Panc1 (cell line): ENCODE measurements at regions not wholly inside any gene's neighbourhood (a gene's known extent, or its start where the extent isn't known, plus 50 kb on each side); places are given as distances from the start of the nearest gene placed in this dataset.

Source experiments
- ATAC-seq: fragments of 200-7000 bp; cut with Tn5 transposase; 2 replicates; pipeline ENCODE4 v1.9.1; 2020; ENCODE audit warnings: mild to moderate bottlenecking, moderate library complexity
- BruUV-seq: library from RNA; stranded (reverse); fragments of 400-500 nt; replicated peaks from 2 replicates; lab custom pipeline; 2021; lab: Mats Ljungman, UMichigan
- CTCF ChIA-PET: fragments of 300-600 bp; sonication (Branson Sonifier 250); formaldehyde crosslinking; loops from one replicate; lab custom pipeline; 2022; ENCODE audit warnings: antibody characterized with exemption; lab: Charles Lee
- POLR2A ChIA-PET: fragments of 300-600 bp; sonication (Branson Sonifier 250); formaldehyde crosslinking; loops from one replicate; lab custom pipeline; 2022; ENCODE audit warnings: antibody characterized with exemption; lab: Charles Lee
- DNase-seq: peaks from one replicate; pipeline ENCODE4 v3.0.0-alpha.2; 2010; ENCODE audit warnings: low read depth, low spot score
- H3K27ac ChIP-seq: 2 replicates; pipeline ENCODE4 v1.5.1; 2011; ENCODE audit warnings: mild to moderate bottlenecking, low read length, inconsistent platforms
- H3K27me3 ChIP-seq: fragments of 200-500 bp; sonication (Bioruptor generic); 2 replicates; pipeline ENCODE4 v1.6.0; 2014; ENCODE audit warnings: low read length, inconsistent platforms; ENCODE audit not compliant: control insufficient read depth, insufficient read depth
- H3K36me3 ChIP-seq: fragments of 200-500 bp; sonication (Bioruptor generic); 2 replicates; pipeline ENCODE4 v1.5.1; 2014; ENCODE audit warnings: inconsistent platforms, mild to moderate bottlenecking, low read length, moderate library complexity; ENCODE audit not compliant: control insufficient read depth, insufficient read depth
- H3K4me1 ChIP-seq: 2 replicates; pipeline ENCODE4 v1.5.1; 2011; ENCODE audit warnings: inconsistent platforms, mild to moderate bottlenecking, low read length, moderate library complexity; ENCODE audit not compliant: control insufficient read depth, insufficient read depth
- H3K4me3 ChIP-seq, 2 experiments: 2 replicates each; pipeline ENCODE4 v1.5.1; 2011 to 2012; ENCODE audit warnings: low read depth in 2 of 2, low read length in 2 of 2, mild to moderate bottlenecking in 2 of 2, inconsistent platforms in 1 of 2, moderate library complexity in 1 of 2
- H3K9me3 ChIP-seq: fragments of 200-500 bp; sonication (Bioruptor generic); 2 replicates; pipeline ENCODE4 v1.5.1; 2014; ENCODE audit warnings: low read depth, mild to moderate bottlenecking, inconsistent platforms, low read length, moderate library complexity; ENCODE audit not compliant: control insufficient read depth, insufficient read depth
- CTCF ChIP-seq: fragments of 450-650 bp; IDR thresholded peaks from 2 replicates; pipeline ENCODE4 v1.5.1; 2017; ENCODE audit warnings: mild to moderate bottlenecking
- POLR2AphosphoS5 ChIP-seq: IDR thresholded peaks from 2 replicates; pipeline ENCODE4 v1.6.1; 2012; ENCODE audit warnings: mild to moderate bottlenecking, low read depth, low read length, moderate library complexity
- REST ChIP-seq, 2 experiments: IDR thresholded peaks; 2 replicates each; pipeline ENCODE4 v1.6.1; 2011 to 2012; ENCODE audit warnings: low read depth in 2 of 2, control low read depth in 1 of 2, low read length in 1 of 2, mild to moderate bottlenecking in 1 of 2, moderate library complexity in 1 of 2; ENCODE audit not compliant: insufficient read depth in 1 of 2
- SIN3A ChIP-seq: IDR thresholded peaks from 2 replicates; pipeline ENCODE4 v1.6.1; 2012; ENCODE audit warnings: low read depth, mild to moderate bottlenecking, low read length, moderate library complexity, borderline replicate concordance; ENCODE audit not compliant: insufficient read depth
- TCF7L2 ChIP-seq: IDR thresholded peaks from 2 replicates; pipeline ENCODE4 v1.6.1; 2011; ENCODE audit warnings: mild to moderate bottlenecking, low read depth, low read length, inconsistent platforms
- in situ Hi-C: cut with HindIII; loops from 2 replicates; pipeline ENCODE4 v1.10.0; 2016; ENCODE audit warnings: low sequenced_read_pairs, low pct_unique_long_range_greater_than_20kb
- intact Hi-C: fragments of 100-400 bp; cut with micrococcal nuclease; formaldehyde crosslinking; loops from one replicate; pipeline ENCODE4 v1.10.0; 2022; ENCODE audit not compliant: unreplicated experiment

- TF ChIP-seq TCF7L2 = no peak
- no peak for TF ChIP-seq CTCF
- no peak for TF ChIP-seq POLR2AphosphoS5
- TF ChIP-seq SIN3A = no peak
- no peak for TF ChIP-seq REST (IDR thresholded peaks at IDR 0.05; ENCODE audit: insufficient read depth in 1 of 2, low read depth in 2 of 2, low read length in 1 of 2)
- in situ Hi-C loops = no loop called here
- POLR2A ChIA-PET = no interaction called here
- CTCF ChIA-PET = no interaction called here
- Histone ChIP-seq H3K27me3 (no peaks in the 10 kb centered on the region), H3K27ac (no peak overlapping the region), H3K4me3 (no peak overlapping the region), H3K4me1 (no peaks in the 10 kb centered on the region), H3K36me3 (no peaks in the 10 kb centered on the region), H3K9me3 (no peaks in the 10 kb centered on the region)
- BruUV-seq = no TSS peak
- intact Hi-C loops = no loop called here
- DNase-seq = no peak
- no peak for ATAC-seq
These were observed 417.6 kb upstream of the LRRTM4 start for GRCh38 chr2:77939801-77940200.

- TF ChIP-seq CTCF = peak; percentile 36
- TF ChIP-seq SIN3A = no peak
- in situ Hi-C loops = no loop called here
- ChIA-PET POLR2A (no interaction called here), CTCF (no interaction called here)
- H3K27ac ChIP-seq = no peak overlapping the region
- intact Hi-C loops = no loop called here
- no peak overlapping the region for H3K4me3 ChIP-seq
- H3K36me3 ChIP-seq = no peaks in the 10 kb centered on the region
- H3K9me3 ChIP-seq = no peaks in the 10 kb centered on the region
- ATAC-seq = no peak
- no TSS peak for BruUV-seq
- no peaks in the 10 kb centered on the region for H3K4me1 ChIP-seq
- DNase-seq = no peak
- no peaks in the 10 kb centered on the region for H3K27me3 ChIP-seq
These were observed 432.8 kb upstream of the LRRTM4 start for GRCh38 chr2:77954931-77955330.
